ENCODE measurements at regions not wholly inside any gene's neighbourhood (a gene's known extent, or its start where the extent isn't known, plus 50 kb on each side); places are given as distances from the start of the nearest gene placed in this dataset.

DNA sequence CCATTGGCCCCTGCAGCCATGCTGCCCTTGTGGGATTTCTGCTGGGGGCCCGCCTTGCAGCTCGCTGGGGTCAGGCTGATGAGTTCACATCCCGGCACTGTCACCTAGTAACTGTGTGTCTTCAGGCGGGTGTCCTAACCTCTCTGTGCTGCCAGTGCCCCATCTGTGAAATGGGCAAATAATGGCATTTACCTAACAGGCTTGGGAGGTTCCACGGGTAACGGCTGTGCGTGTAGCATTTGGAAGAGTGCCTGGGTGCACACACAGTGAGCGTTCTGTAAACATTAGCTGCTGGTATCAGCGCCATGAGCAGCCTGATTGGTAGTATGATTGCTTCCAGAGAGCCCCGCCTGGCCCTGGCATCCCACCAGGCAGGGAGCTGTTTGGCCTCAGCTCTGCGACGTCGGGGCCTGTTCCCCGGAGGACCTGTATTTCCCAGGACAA is 167.3 kb upstream of the GSE1 start:
- TF ChIP-seq CTCF (conservative IDR thresholded peaks at IDR 0.05) (no peak), EZH2 (IDR thresholded peaks at IDR 0.05; ENCODE audit: low read depth) (no peak)

All from PC-9 (cell line).